Loucy (cell line): ENCODE measurements at regions not wholly inside any gene's neighbourhood (a gene's known extent, or its start where the extent isn't known, plus 50 kb on each side); places are given as distances from the start of the nearest gene placed in this dataset.

ENCODE experiments used
- H2AFZ ChIP-seq: fragments of 200-600 bp; sonication (generic); 2 replicates; pipeline ENCODE4 v1.6.0; 2016; ENCODE audit warnings: antibody characterized with exemption, mild to moderate bottlenecking, low read length, moderate library complexity
- H3F3A ChIP-seq: fragments of 200-600 bp; 2 replicates; pipeline ENCODE4 v1.6.0; 2016; ENCODE audit warnings: antibody characterized with exemption, low read depth, mild to moderate bottlenecking
- H3K27me3 ChIP-seq: fragments of 200-600 bp; sonication (generic); 2 replicates; pipeline ENCODE4 v1.6.1; 2014; ENCODE audit warnings: low read length, mild to moderate bottlenecking; ENCODE audit not compliant: insufficient read depth, poor library complexity, severe bottlenecking
- H3K36me3 ChIP-seq: fragments of 200-600 bp; sonication (generic); 2 replicates; pipeline ENCODE4 v1.6.1; 2016; ENCODE audit warnings: low read length; ENCODE audit not compliant: insufficient read depth
- H3K4me1 ChIP-seq: fragments of 200-600 bp; sonication (generic); 2 replicates; pipeline ENCODE4 v1.5.1; 2014; ENCODE audit warnings: low read length, mild to moderate bottlenecking; ENCODE audit not compliant: insufficient read depth, poor library complexity, severe bottlenecking
- H3K4me2 ChIP-seq: fragments of 200-600 bp; sonication (generic); 2 replicates; pipeline ENCODE4 v1.6.0; 2014; ENCODE audit warnings: antibody characterized with exemption, low read length, low read depth, mild to moderate bottlenecking; ENCODE audit not compliant: poor library complexity, severe bottlenecking
- H3K4me3 ChIP-seq: fragments of 200-600 bp; sonication (generic); 2 replicates; pipeline ENCODE4 v1.5.1; 2014; ENCODE audit warnings: low read length, mild to moderate bottlenecking, mixed read lengths; ENCODE audit not compliant: poor library complexity, severe bottlenecking
- H3K79me2 ChIP-seq: fragments of 200-600 bp; sonication (generic); 2 replicates; pipeline ENCODE4 v1.6.1; 2014; ENCODE audit warnings: low read length; ENCODE audit not compliant: insufficient read depth
- H3K9ac ChIP-seq: fragments of 200-600 bp; sonication (generic); 2 replicates; pipeline ENCODE4 v1.6.0; 2014; ENCODE audit warnings: mild to moderate bottlenecking, low read depth, low read length, moderate library complexity; ENCODE audit not compliant: poor library complexity, severe bottlenecking
- H3K9me2 ChIP-seq: fragments of 200-600 bp; sonication (generic); replicated peaks from 2 replicates; pipeline ENCODE4 v1.6.1; 2016; ENCODE audit warnings: low read depth, low read length, mixed read lengths
- H3K9me3 ChIP-seq: fragments of 200-600 bp; sonication (generic); 2 replicates; pipeline ENCODE4 v1.6.1; 2014; ENCODE audit warnings: mild to moderate bottlenecking, antibody characterized with exemption, low read length, low read depth; ENCODE audit not compliant: insufficient read depth
- H4K20me1 ChIP-seq: fragments of 200-600 bp; sonication (generic); 2 replicates; pipeline ENCODE4 v1.6.0; 2014; ENCODE audit warnings: antibody characterized with exemption, low read length, mild to moderate bottlenecking; ENCODE audit not compliant: insufficient read depth, poor library complexity, severe bottlenecking
- EZH2phosphoT487 ChIP-seq: fragments of 200-600 bp; IDR thresholded peaks from 2 replicates; pipeline ENCODE4 v1.6.1; 2018; ENCODE audit warnings: antibody characterized with exemption, mild to moderate bottlenecking, moderate library complexity, borderline replicate concordance
- TF ChIP-seq, protein P1 (sequence below): fragments of 200-600 bp; sonication (generic); conservative IDR thresholded peaks from 2 replicates; pipeline ENCODE4 v1.5.1; 2014; ENCODE audit warnings: mild to moderate bottlenecking, antibody characterized with exemption, low read length

DNA sequence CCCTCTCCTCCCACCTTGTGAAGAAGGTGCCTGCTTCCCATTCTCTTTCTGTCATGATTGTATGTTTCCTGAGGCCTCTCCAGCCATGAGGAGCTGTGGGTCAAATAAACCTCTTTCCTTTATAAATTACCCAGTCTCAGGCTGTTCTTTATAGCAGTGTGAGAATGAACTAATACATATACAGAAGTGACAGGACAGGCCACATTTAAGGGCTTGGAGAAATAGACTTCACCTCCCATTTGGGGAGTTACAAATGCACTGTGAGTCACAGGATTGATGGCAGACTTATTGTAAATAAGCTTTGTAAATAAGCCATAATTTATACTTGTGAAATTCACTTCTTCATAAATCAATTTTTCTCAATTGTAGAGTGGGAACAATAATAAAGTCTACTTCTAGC lies 543.3 kb downstream of the LRRIQ3 start:
- no peaks in the 10 kb centered on the region for H3K36me3 ChIP-seq
- H3K27me3 ChIP-seq = no peaks in the 10 kb centered on the region
- H3K4me3 ChIP-seq = no peak overlapping the region
- H3K9me2 ChIP-seq = no peaks in the 10 kb centered on the region
- TF ChIP-seq, protein P1, sequence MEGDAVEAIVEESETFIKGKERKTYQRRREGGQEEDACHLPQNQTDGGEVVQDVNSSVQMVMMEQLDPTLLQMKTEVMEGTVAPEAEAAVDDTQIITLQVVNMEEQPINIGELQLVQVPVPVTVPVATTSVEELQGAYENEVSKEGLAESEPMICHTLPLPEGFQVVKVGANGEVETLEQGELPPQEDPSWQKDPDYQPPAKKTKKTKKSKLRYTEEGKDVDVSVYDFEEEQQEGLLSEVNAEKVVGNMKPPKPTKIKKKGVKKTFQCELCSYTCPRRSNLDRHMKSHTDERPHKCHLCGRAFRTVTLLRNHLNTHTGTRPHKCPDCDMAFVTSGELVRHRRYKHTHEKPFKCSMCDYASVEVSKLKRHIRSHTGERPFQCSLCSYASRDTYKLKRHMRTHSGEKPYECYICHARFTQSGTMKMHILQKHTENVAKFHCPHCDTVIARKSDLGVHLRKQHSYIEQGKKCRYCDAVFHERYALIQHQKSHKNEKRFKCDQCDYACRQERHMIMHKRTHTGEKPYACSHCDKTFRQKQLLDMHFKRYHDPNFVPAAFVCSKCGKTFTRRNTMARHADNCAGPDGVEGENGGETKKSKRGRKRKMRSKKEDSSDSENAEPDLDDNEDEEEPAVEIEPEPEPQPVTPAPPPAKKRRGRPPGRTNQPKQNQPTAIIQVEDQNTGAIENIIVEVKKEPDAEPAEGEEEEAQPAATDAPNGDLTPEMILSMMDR = no peak
- no peak for TF ChIP-seq EZH2phosphoT487
- no peaks in the 10 kb centered on the region for H3K4me1 ChIP-seq
- H3K9me3 ChIP-seq = no peaks in the 10 kb centered on the region
- H4K20me1 ChIP-seq = no peaks in the 10 kb centered on the region
- H3K4me2 ChIP-seq = no peak overlapping the region
- no peaks in the 10 kb centered on the region for H3F3A ChIP-seq
- no peak overlapping the region for H2AFZ ChIP-seq
- no peaks in the 10 kb centered on the region for H3K79me2 ChIP-seq
- H3K9ac ChIP-seq = no peak overlapping the region

DNA sequence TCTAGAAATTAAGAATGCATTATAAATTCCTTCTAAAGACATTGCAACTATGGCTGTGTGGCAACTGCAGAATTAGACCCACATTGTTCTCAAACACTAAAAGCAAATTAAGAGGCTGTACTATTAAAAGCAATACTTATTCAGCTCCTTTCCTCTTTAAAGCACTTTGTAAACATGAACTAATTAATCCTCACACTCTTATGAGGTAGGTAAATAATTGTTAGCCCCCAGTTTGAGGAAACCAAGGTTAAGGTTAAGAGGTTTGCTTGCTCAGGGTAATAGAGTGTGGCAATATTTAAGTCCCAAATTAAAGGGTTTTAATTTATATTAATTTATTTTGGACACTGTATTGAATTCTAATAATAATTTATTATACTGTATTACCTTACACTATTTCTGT lies 553.8 kb downstream of the LRRIQ3 start:
- no peaks in the 10 kb centered on the region for H3F3A ChIP-seq
- H3K9me2 ChIP-seq = no peaks in the 10 kb centered on the region
- no peak overlapping the region for H2AFZ ChIP-seq
- no peak overlapping the region for H3K4me3 ChIP-seq
- no peak overlapping the region for H3K4me2 ChIP-seq
- no peaks in the 10 kb centered on the region for H3K9me3 ChIP-seq
- TF ChIP-seq, protein P1 = no peak
- TF ChIP-seq EZH2phosphoT487 = no peak
- H3K79me2 ChIP-seq = no peaks in the 10 kb centered on the region
- no peaks in the 10 kb centered on the region for H3K4me1 ChIP-seq
- no peaks in the 10 kb centered on the region for H4K20me1 ChIP-seq
- no peak overlapping the region for H3K9ac ChIP-seq
- H3K27me3 ChIP-seq = no peaks in the 10 kb centered on the region
- no peaks in the 10 kb centered on the region for H3K36me3 ChIP-seq

DNA sequence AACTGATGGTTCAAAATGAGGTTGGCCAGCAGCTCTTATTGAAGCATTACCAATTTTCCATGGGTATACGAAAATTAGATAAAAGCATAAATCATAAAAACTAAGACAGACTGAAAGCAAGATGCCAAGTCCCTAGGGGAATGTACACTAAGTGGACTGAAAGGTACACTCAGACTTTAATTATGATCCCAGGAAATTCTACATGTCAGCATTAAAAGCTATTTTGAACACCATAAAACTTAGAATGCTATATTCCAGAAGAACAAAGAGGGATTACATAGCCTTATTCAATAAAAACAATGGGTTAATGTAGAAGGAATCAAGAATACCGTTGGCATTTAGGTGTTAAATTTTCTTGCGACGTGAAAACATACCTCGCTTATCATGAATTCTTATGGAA lies 558.5 kb downstream of the LRRIQ3 start:
- H3K4me2 ChIP-seq = no peak overlapping the region
- H2AFZ ChIP-seq = no peak overlapping the region
- no peak overlapping the region for H3K9ac ChIP-seq
- no peaks in the 10 kb centered on the region for H3K36me3 ChIP-seq
- TF ChIP-seq, protein P1 = no peak
- no peak for TF ChIP-seq EZH2phosphoT487
- no peaks in the 10 kb centered on the region for H4K20me1 ChIP-seq
- H3K9me2 ChIP-seq = no peaks in the 10 kb centered on the region
- H3K9me3 ChIP-seq = no peaks in the 10 kb centered on the region
- no peaks in the 10 kb centered on the region for H3K4me1 ChIP-seq
- no peaks in the 10 kb centered on the region for H3K79me2 ChIP-seq
- H3F3A ChIP-seq = no peaks in the 10 kb centered on the region
- H3K4me3 ChIP-seq = no peak overlapping the region
- no peaks in the 10 kb centered on the region for H3K27me3 ChIP-seq
